ENCODE measurements at regions not wholly inside any gene's neighbourhood (a gene's known extent, or its start where the extent isn't known, plus 50 kb on each side); places are given as distances from the start of the nearest gene placed in this dataset.

DNA sequence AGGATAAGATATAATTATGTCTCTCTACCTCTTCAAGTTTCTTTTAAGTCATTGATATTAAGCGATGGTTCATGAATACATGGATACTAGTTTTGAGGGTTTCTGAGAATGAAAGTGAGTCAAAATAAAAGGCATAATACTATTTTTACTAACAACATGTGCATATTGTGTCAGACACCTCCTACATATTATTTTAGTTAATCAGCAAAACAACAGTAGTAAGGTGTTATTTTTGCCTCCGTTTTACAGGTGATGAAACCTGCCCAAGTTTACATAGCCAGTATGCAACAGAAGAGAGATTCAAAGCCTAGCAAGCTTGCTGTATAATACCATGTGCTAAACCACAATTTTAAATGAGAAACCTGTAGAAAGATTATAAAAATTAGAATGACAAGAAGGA is 544.1 kb downstream of the EPHA5 start:
- no peak for DNase-seq (ENCODE audit: low read depth in 4 of 4, low spot score in 1 of 4)

DNA sequence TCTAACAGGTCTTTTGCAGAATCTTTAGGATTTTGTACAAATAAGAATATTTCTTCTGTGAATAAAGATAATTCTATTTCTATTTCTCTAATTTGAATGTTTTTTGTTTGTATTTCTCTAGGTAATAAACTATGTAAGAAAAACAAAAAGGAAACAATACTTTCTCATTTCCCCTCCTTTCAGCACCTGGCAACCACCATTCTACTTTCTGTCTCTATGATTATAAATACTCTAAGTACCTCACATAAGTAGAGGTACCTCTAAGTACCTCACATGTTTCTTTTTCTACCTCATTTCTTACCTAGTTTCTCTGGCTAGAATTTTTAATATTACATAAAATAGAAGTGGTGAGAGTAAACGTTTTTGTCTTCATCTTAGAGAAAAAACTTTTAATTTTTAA is 550.0 kb downstream of the EPHA5 start:
- no peak for DNase-seq (ENCODE audit: low read depth in 4 of 4, low spot score in 1 of 4)

DNA sequence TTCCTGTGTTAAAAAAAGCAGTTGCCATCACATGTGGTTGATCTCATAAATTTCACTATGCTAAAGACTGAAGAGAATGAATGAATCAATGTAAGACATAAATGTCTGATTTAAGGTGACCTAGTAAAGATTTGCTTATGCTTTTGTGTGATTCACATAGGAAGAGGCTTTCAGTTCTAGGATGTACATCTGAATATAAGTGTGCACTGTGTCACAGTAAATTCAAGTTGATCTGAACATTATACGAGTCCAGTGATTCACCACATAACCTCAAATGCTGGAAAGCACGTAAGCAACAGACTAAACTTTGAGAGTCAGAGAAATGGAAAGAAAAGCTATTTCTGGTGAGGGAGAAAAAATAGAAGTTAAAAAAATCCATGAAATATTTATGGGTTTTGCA is 567.9 kb downstream of the EPHA5 start:
- no peak for DNase-seq (ENCODE audit: low read depth in 4 of 4, low spot score in 1 of 4)

DNA sequence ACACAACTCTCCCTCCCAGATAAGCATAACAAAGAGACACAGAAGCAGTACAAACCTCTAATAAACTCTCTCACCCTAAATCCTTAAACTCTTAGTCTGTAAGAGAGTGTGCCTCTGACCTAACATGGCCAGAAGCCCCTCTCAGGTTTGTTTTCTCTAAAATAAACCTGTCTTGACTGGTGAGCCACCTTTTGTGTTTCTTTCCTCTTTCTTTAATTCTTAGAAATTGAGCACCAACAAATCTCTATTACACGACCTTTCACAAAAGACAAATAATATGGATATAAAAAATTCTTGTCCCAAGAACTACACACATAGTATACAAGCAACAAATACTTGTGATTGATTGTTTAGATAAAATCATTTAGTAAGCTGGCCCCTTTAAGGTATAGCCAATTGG is 573.7 kb downstream of the EPHA5 start:
- DNase-seq (ENCODE audit: low read depth in 4 of 4, low spot score in 1 of 4): no peak

DNA sequence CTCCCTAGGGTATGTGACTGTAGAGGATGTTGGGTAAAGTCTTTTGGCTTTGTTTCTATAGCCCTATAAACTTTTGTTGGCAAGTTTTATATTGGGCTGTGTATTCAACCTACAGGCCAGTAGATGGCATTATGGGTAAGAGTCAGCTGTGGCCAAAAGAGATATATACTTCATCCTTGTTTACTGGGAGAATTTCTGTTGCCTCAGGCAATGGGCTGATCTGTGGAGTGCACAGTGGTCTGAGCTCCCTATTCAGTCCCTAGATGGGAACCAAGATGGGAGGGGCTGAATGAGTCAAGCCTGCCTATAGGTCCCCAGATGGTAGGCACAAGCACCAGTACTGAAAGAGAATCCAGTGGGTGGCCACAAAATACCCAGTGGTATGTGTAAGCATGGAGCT is 580.6 kb downstream of the EPHA5 start:
- DNase-seq (ENCODE audit: low read depth in 4 of 4, low spot score in 1 of 4): no peak

DNA sequence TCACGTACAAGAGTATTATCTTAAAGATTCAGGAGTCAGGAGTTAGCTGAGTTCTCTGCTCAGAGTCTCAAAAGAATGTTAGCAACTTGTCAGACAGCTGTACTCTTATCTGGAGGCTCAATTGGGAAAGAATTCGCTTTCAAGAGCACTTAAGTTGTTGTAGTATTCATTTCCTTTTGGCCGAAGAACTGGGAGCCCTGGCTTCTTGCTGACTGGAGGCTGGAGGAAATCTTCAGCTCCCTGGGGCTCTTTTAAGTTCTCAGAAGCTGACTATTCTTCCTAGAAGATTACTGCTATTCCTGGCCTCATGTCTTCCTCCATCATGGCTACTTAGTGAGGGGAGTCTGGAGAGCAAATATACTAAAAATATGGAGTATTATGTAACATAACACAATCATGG is 587.2 kb downstream of the EPHA5 start:
- no peak for DNase-seq (ENCODE audit: low read depth in 4 of 4, low spot score in 1 of 4)

DNA sequence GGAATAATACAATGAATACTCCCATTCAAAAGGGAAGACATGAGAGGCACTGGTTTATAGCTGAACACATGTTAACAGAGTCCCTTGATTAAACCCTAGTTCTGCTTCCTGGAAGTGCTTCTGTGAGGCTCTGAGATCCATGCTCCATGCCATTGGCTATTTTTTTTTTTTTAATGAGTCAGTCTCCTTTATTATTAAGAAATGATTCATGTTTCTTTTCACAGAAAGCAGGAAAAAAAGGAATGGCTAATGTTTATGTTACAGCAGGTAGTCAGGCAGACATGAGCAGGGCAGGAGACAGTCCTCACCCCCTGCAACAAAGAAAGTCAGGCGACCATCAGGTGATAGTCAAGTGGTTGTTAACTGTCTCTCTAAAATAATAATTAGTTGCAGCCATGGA is 598.7 kb downstream of the EPHA5 start:
- DNase-seq (ENCODE audit: low read depth in 4 of 4, low spot score in 1 of 4): no peak

DNA sequence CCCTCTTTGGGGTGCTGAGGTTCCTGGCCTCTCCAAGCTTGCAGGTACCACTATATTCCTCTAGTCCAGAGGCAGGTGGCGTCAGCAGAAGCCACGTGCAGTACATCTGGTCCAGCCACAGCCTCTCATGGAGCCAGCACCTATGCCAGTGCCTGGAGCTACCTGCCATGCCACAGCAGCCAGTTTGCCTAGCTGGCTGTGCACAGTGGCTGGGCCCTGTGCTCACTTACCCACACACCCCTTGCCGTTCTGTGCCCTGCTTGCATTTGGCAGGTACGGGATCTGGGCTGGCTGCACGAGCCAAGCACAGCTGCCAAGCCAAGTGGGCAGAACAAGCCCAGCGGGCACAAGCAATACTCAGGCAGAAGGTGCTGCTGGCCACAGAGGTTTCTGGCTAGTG is 601.1 kb downstream of the EPHA5 start:
- DNase-seq (ENCODE audit: low read depth in 4 of 4, low spot score in 1 of 4): no peak

DNA sequence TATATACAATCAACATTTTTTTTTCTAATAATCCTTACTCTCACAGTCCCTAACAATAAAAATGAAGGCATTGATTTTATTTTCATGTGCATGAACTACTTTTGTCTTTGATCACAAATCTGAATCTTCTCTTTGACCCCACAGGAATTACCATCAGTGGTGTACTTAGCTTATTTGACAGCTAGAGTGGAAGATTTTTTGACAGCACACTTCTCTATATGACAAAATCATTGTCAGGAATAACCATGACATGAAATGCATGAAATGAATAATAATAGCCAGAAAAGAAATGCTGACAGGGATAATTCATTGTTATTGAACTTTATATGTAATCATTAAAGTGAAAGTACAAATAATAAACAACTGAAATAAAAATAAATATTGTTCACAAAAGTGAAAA is 604.2 kb downstream of the EPHA5 start:
- DNase-seq (ENCODE audit: low read depth in 4 of 4, low spot score in 1 of 4): no peak

DNA sequence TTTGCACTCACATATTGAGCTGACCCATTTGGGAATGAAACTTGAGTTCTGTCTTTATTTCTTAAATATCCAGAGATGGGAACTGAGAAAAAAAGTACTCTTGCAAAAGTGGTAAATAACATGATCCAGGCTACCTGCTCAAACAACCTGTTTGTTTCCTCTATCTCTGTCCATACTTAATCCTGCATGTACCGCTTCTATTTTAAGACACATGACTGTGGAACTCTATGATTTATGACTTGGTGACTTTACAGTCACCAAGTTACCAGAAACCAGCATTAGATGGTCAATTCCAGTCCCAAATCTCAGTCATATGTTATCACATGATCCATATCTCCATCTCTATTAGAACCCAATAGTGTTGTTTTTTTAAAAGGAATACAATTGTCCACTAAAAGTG is 606.7 kb downstream of the EPHA5 start:
- no peak for DNase-seq (ENCODE audit: low read depth in 4 of 4, low spot score in 1 of 4)

DNA sequence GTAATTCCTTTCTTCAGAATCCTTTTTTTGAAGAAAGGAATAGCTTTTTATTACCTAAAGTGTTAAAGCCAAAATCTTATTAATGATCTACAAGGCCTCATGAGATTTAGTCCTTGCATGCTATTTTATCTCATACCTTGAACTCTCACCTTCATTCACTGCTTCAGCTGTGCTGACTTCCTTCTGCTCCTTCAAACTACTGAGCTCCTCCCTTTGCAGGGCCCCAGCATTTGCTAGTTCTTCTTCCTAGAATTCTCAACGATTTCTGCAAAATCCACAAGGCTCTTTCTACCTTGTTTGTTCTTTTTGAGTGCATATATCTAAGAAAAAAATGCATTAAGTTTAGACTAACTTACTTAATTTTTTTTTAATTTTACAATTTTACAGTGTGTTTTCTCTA is 619.5 kb downstream of the EPHA5 start:
- DNase-seq (ENCODE audit: low read depth in 4 of 4, low spot score in 1 of 4): no peak

DNA sequence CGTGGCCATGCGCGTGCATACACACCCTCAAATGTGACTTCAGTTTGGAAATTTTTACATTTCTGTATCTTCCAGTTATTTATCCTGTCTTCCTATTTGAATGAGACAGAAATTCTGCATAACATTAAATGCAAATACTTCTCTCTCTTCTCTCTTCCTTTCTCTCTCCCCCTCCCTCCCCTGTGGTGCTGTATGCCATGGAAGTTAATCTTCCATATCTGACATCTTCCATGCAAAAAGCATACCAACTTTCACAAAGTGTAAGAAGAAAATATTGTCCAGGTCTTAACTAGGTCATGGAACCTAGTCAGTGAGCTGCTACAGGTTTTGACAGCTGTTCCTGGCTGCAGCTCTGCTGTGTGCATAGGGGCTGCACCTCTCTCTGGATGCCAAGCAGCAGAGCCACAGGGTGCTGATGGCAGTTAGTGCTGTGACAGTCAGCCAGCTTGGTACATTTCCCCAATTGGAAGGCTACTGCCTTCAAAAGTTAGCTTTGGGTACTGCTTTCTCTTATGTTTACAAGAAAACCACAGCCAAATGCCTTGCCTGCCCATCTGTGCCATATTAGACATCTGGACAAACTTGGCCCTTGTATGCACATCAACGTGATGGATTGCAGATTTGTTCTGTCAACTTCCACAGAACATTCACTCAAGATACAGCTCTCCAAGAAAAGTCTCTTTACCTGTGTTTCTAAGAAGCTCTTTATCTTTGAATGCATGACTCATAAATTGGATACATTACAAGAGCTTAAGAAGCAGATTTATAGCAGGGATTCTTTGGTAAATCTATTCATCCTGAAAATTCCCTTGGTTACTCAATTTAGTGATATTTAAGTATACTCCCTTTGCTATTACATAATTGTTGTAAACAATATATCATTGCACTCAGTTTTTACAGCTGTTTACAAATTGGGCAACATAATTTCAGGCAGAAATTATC is 623.8 kb downstream of the EPHA5 start:
- no peak for DNase-seq (ENCODE audit: low read depth in 4 of 4, low spot score in 1 of 4)

DNA sequence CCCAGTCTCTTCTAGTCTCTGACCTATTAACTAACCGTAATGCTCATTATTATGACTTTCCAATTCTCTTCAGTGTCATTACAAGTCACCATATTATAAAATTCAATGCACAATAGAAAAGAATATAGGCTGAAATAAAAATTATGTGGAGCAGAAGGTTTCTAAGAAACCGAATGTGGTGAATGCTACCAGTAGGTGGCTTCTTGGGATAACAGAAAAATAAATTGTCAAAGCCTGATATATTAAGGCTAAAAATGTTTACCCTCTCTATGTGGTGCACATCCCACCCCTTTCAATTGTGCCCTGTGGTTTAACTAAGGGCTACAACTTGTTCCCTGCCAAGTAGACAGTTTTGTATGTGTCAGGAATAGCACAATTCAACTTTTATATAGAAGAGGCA is 624.6 kb upstream of the TECRL start:
- DNase-seq (ENCODE audit: low read depth in 4 of 4, low spot score in 1 of 4): no peak

DNA sequence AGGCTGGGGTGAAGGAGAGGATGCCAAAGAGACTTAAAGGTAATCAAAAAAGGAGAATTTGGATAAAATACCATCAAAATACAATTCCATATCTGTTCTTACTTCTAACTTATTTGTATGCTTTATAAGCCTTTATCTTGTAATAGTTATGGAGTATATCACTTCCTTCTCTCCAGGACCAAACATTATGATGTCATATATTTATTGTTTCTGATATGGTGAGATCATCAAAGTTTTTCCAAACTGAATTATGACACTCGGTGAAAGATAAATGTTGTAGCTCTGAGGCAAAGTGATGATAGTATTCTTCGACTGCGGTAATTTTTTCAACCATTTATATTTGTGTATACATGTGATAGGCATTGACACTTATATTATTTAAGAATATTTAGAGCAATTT is 619.3 kb upstream of the TECRL start:
- DNase-seq (ENCODE audit: low read depth in 4 of 4, low spot score in 1 of 4): no peak

DNA sequence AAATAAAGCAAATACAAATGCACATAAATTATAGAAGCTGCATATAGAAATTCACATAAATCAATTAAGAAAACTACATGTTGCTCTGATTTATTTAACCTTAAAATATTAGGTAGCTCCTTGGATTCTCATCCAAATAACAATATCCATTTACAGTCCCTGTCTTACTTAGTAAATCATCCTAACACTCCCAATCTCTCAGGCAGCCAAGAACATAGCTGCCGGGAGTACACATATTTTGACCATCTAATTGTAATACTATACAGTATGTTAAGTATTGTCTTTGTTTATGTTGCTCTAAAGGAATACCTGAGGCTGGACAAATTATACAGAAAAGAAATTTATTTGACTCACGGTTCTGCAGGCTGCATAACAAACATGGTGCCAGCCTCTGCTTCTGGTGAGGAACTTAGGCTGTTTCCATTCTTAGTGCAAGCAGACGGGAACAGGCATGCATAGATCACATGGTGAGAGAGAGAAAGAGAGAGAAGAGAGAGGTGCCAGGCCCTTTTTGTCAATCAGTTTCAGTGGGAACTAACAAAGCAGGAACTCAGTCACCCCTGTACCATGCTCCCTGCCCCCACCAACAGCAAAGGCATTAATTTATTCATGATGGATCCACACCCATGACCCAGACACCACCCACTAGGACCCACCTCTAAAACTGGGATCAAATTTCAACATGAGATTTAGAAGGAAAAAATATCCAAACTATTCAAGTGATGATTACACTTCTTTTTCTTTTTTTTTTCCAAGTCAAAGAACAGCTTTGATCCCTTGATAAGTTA is 614.8 kb upstream of the TECRL start:
- DNase-seq (ENCODE audit: low read depth in 4 of 4, low spot score in 1 of 4): no peak

DNA sequence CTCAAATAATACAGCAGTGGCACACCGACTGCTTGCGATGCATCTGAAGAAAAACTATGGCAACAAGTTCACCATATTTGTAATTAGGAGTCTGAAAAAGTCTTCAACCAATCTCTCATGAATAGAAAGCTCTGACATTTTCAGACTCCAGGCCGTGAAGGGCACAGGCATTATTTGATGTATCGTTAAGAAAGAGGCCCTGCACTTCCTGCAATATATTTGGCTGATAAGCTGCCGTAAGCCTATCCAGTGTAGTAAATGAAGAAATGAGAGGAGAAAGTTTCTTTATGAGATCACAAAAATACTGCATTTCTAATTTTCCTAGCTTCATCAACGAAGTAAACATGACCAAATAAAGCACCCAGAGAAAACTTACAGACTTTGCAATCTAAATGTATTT is 613.8 kb upstream of the TECRL start:
- no peak for DNase-seq (ENCODE audit: low read depth in 4 of 4, low spot score in 1 of 4)

DNA sequence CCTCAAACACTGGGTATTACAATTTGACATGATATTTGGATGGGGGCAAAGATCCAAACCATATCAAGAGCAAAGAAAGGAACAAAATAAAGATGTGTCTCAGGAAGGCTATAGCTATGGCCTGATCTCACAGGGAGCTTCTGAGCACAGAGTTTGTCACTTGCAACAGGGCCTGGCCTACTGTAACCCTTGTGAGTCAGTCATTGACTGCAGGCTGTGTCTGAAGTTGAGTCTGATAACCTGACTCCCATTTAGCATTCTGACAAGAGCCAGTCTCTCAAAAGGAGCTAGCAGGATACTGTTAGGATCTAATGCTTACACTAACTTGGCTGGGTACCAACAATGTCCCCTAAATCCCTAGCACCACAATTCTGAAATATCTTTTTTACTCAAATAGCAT is 612.5 kb upstream of the TECRL start:
- DNase-seq (ENCODE audit: low read depth in 4 of 4, low spot score in 1 of 4): no peak

DNA sequence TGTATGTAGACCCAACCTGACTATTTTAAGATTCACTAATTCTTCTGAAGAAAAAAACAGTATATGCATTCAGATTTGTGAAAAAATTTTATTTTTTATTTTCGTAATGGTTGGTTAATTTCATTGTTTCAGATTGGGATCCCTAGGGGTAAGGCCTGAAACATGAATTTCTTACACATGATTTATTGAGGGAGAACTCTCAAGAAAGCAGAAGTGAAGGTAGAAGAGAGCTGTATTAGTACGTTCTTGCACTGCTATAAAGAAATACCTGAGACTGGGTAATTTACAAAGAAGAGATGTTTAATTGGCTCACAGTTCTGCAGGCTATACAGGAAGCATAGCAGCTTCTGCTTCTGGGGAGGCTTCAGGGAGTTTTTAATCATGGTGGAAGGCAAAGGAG is 611.9 kb upstream of the TECRL start:
- DNase-seq (ENCODE audit: low read depth in 4 of 4, low spot score in 1 of 4): no peak

DNA sequence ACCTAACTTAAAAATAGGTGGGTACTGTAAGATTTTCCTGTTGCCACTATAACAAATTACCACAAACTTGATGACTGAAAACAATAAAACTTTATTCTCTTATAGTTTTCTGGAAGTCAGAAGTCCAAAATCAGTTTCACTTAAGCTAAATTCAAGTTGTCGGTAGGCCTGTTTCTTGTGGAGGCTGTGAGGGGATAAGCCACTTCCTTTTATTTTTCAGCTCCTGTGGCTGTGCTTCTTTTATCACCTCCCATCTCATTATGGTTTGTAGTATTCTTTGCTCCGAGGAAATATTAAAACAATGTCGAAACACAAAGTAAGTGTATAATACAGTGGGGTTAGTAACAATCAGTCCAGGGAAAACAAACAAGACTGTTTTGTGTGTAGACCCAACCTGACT is 610.5 kb upstream of the TECRL start:
- no peak for DNase-seq (ENCODE audit: low read depth in 4 of 4, low spot score in 1 of 4)

DNA sequence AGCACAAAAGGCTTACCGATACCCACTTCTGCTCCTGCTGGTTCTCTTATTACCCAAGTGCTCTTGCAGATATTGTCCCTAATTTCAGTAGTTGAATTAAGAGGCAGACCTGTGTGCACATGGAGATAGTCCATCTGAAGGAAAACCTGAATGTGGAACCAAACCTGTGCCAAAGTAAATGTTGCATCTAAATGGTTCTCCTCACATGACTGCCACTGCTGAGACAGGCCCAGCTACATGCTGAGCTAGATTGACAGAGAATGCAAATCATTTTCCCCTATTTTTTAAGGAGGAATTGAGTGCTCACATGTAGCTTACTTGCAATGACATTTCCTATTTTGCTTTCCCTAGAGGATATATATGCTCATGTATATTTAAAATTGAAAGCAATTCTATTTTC is 609.1 kb upstream of the TECRL start:
- DNase-seq (ENCODE audit: low read depth in 4 of 4, low spot score in 1 of 4): no peak

DNA sequence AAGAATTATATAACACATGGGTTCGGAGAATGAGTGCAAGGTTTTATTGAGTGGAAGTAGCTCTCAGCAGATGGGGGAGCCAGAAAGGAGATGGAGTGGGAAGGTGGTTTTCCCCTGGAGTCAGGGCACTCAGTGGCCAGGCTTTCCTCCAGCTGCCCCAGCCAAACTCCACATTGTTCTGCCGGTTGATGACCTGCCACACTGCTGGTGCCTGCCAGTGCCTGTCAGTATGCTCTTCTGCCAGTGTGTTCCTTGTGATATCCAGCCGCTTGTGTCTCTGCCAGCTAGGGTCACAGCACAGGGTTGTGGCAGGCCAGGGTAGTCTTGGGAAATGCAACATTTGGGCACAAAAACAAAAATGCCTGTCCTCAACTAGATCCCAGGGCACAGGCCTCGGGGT is 604.8 kb upstream of the TECRL start:
- no peak for DNase-seq (ENCODE audit: low read depth in 4 of 4, low spot score in 1 of 4)

DNA sequence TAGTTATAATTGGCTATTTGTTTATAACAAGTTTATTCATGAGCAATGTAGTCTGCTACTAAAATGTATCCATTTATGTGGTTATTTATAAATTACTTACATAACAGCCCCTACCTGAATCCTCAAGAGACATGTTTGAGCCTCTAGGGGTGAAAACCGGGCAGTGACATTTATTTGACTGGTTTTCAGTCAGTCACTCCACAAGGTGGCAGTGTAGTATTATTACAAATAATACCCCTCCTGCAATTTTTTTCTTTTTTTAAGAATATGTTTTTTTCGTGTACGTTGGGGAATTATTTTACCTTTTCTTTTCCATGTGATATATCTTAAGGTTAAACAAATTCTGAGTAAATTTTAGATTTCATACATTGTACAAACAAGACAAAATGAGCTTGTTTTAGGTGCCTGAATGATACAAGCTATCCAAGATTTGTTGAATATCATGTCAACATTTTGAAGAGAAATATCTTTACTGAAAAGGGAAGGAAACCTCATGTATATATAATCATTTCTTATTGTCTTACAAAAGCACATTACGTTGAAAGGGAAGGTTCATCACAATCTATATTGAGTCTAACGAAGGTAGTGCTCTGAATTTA is 598.7 kb upstream of the TECRL start:
- no peak for DNase-seq (ENCODE audit: low read depth in 4 of 4, low spot score in 1 of 4)

Data from stimulated activated CD4-positive, alpha-beta T cell treated with anti-CD3 and anti-CD28 coated beads, Interleukin-1b, Interleukin-23, amount 100 ng/mL, for 24 hours (primary cell).